Esophagus muscularis mucosa (tissue), 4 donors: ENCODE measurements at regions not wholly inside any gene's neighbourhood (a gene's known extent, or its start where the extent isn't known, plus 50 kb on each side); places are given as distances from the start of the nearest gene placed in this dataset.

Source experiments
- DNase-seq: peaks from one replicate; pipeline ENCODE4 v3.0.0-alpha.2; 2017; ENCODE audit errors: extremely low spot score
- H3K27ac ChIP-seq, 4 donors: fragments of 200-600 bp; sonication (generic); replicated peaks in 1 of 4; 1 replicate in 3 of 4; 2 replicates in 1 of 4; pipeline ENCODE4 v1.5.1; 2016 to 2019; ENCODE audit warnings: mild to moderate bottlenecking in 1 of 4
- H3K27me3 ChIP-seq, 4 donors: fragments of 200-600 bp; sonication (generic); one replicate each; pipeline versions ENCODE4 v1.5.1 to v1.6.0; 2016 to 2019
- H3K36me3 ChIP-seq, 4 donors: fragments of 200-600 bp; sonication (generic); one replicate each; pipeline ENCODE4 v1.5.1; 2016 to 2019
- H3K4me1 ChIP-seq, 4 donors: fragments of 200-600 bp; sonication (generic); one replicate each; pipeline ENCODE4 v1.5.1; 2016 to 2019
- H3K4me3 ChIP-seq, 4 donors: fragments of 200-600 bp; sonication (generic); 1 replicate in 2 of 4; 2 replicates in 2 of 4; pipeline ENCODE4 v1.5.1; 2016 to 2019; ENCODE audit warnings: mild to moderate bottlenecking in 4 of 4, moderate library complexity in 1 of 4
- H3K9me3 ChIP-seq, 4 donors: fragments of 200-600 bp; sonication (generic); 1 replicate in 3 of 4; 2 replicates in 1 of 4; pipeline ENCODE4 v1.5.1; 2016 to 2019
- EP300 ChIP-seq: sonication (generic); formaldehyde crosslinking; IDR thresholded peaks from one replicate; pipeline ENCODE4 v1.6.1; 2017; ENCODE audit warnings: antibody characterized with exemption
- POLR2A ChIP-seq: fragments of 450-650 bp; IDR thresholded peaks from one replicate; pipeline ENCODE4 v1.6.1; 2017; ENCODE audit warnings: antibody characterized with exemption, moderate library complexity, mild to moderate bottlenecking, low read depth
- POLR2AphosphoS5 ChIP-seq, 2 donors: sonication (generic); formaldehyde crosslinking; IDR thresholded peaks; one replicate each; pipeline ENCODE4 v1.6.1; 2017; ENCODE audit warnings: antibody characterized with exemption in 2 of 2
- WGBS: methylation state at CpG from one replicate; pipeline ENCODE4 v1.1.5; 2018; 5-methylcytosine and 5-hydroxymethylcytosine counted together
- intact Hi-C: fragments of 100-400 bp; cut with DNase I; formaldehyde crosslinking; loops from one replicate; pipeline ENCODE4 v1.15.1; 2023
- TF ChIP-seq, protein P1 (sequence below), 3 experiments: fragments of 200-600 bp in 2 of 3; fragments of 450-650 bp in 1 of 3; sonication (generic) in 2 of 3; IDR thresholded peaks; one replicate each; pipeline ENCODE4 v1.5.1; 2017 to 2019; ENCODE audit warnings: antibody characterized with exemption in 3 of 3, mild to moderate bottlenecking in 2 of 3, moderate library complexity in 1 of 3

DNA sequence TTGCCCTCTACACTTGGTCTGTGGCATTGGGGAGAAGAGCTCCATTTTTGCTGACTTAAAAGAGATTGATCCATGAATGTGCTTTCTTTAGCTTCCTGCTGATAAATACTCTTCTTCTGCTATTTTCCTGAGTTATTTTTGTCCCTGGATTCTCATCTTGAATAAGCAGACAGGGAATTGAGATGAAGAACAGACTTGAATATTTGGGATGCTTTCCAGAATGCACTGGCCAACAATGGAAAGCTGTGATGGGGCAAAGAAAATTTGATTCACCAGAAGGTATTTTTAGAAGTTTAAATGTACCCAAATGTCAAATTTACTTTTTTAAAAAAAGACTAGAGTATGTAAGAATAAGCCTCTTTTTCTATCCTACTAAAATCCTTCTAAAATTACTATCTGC lies 309.9 kb upstream of the PPP1R2C start:
- no peak for DNase-seq
- Histone ChIP-seq H3K9me3 (no peaks in the 10 kb centered on the region), H3K4me3 (no peak overlapping the region), H3K27ac (no peak overlapping the region), H3K4me1 (peaks cover 0 to 9% (median 0%) of the 10 kb centered on the region in 4 donors), H3K27me3 (no peaks in the 10 kb centered on the region), H3K36me3 (no peaks in the 10 kb centered on the region)
- intact Hi-C loops, result no loop called here
- TF ChIP-seq POLR2A, result no peak
- peak in 1 of 2 donors; percentile 63 for TF ChIP-seq POLR2AphosphoS5 (IDR thresholded peaks at IDR 0.05)

- no peak for DNase-seq
- Histone ChIP-seq H3K4me3 (no peak overlapping the region), H3K36me3 (no peaks in the 10 kb centered on the region), H3K4me1 (no peaks in the 10 kb centered on the region), H3K27me3 (no peaks in the 10 kb centered on the region), H3K9me3 (no peaks in the 10 kb centered on the region), H3K27ac (no peak overlapping the region)
- TF ChIP-seq, protein P1, sequence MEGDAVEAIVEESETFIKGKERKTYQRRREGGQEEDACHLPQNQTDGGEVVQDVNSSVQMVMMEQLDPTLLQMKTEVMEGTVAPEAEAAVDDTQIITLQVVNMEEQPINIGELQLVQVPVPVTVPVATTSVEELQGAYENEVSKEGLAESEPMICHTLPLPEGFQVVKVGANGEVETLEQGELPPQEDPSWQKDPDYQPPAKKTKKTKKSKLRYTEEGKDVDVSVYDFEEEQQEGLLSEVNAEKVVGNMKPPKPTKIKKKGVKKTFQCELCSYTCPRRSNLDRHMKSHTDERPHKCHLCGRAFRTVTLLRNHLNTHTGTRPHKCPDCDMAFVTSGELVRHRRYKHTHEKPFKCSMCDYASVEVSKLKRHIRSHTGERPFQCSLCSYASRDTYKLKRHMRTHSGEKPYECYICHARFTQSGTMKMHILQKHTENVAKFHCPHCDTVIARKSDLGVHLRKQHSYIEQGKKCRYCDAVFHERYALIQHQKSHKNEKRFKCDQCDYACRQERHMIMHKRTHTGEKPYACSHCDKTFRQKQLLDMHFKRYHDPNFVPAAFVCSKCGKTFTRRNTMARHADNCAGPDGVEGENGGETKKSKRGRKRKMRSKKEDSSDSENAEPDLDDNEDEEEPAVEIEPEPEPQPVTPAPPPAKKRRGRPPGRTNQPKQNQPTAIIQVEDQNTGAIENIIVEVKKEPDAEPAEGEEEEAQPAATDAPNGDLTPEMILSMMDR (IDR thresholded peaks at IDR 0.05), result no peak
- no peak for TF ChIP-seq POLR2A
- 51% methylated on average over 2 of the region's 2 CpGs for WGBS
- intact Hi-C loops, result no loop called here
Observed at GRCh38 chrX:43096830-43097229, 318.9 kb upstream of the PPP1R2C start.

- intact Hi-C loops, result no loop called here
- H3K4me3 ChIP-seq, result no peak overlapping the region
- TF ChIP-seq, protein P1 (IDR thresholded peaks at IDR 0.05), result no peak
- no peak for TF ChIP-seq EP300
- no peak for TF ChIP-seq POLR2AphosphoS5 (IDR thresholded peaks at IDR 0.05)
- no peak for TF ChIP-seq POLR2A
- H3K36me3 ChIP-seq, result no peaks in the 10 kb centered on the region
- no peaks in the 10 kb centered on the region for H3K9me3 ChIP-seq
- no peak overlapping the region for H3K27ac ChIP-seq
- H3K27me3 ChIP-seq, result no peaks in the 10 kb centered on the region
- no peaks in the 10 kb centered on the region for H3K4me1 ChIP-seq
- WGBS, result 79% methylated on average over 5 of the region's 5 CpGs
- DNase-seq, result no peak
Observed at GRCh38 chrX:43106009-43106408, 328.0 kb upstream of the PPP1R2C start.

DNA sequence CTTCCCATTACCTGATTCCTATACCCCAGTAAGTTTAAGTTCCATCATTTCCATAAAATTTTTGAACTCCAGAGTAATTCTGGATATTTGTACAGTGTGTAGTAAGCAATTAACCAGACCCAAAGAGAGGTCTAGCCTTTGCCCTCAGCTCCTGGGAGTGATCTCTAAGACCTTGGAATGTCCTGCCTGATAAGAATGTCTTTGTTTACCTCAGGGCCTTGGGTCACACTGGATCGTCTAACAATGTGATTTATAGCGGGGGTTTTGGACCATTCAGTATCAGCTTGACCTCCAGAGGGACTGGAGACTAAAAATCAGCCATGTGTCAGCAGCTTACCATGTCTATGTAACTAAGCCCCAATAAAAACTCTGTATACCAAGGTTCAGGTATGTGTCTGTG lies 330.9 kb upstream of the PPP1R2C start:
- no peak overlapping the region for H3K4me3 ChIP-seq
- intact Hi-C loops, result no loop called here
- H3K27me3 ChIP-seq, result no peaks in the 10 kb centered on the region
- no peak for DNase-seq
- no peaks in the 10 kb centered on the region for H3K36me3 ChIP-seq
- H3K27ac ChIP-seq, result no peak overlapping the region
- H3K4me1 ChIP-seq, result no peaks in the 10 kb centered on the region
- WGBS, result 17% methylated on average over 1 of the region's 2 CpGs
- TF ChIP-seq POLR2AphosphoS5 (IDR thresholded peaks at IDR 0.05) (no peak), EP300 (no peak), POLR2A (no peak)
- TF ChIP-seq, protein P1 (IDR thresholded peaks at IDR 0.05), result no peak
- H3K9me3 ChIP-seq, result no peaks in the 10 kb centered on the region

DNA sequence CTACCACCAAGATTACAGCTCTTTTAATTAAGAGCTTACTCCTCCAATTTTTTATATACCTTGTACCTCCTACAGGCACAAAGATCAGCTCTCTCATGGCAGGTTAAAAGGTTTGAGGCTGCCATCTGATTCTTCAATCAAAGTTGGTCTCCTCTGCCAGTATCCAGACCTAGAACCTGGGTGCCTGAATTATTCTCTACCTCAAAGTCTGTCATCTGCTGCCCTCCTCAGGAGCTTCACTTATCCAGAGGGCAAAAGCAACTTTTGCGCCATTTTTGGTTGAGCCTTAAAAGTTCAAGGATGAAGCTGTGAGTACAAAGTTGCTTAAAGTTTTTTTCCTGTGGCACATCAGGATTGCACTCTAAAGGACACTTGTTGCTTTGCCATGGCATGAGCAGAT lies 343.7 kb upstream of the PPP1R2C start:
- intact Hi-C loops, result no loop called here

More for the DNA sequence above, 343.7 kb upstream of the PPP1R2C start:
- Histone ChIP-seq H3K4me3 (no peak overlapping the region), H3K36me3 (no peaks in the 10 kb centered on the region), H3K9me3 (no peaks in the 10 kb centered on the region), H3K4me1 (no peaks in the 10 kb centered on the region), H3K27me3 (no peaks in the 10 kb centered on the region), H3K27ac (no peak overlapping the region)
- no peak for DNase-seq
- 94% methylated on average over 1 of the region's 1 CpG for WGBS
- TF ChIP-seq, protein P1 (IDR thresholded peaks at IDR 0.05), result no peak
- TF ChIP-seq POLR2A (no peak), EP300 (no peak), POLR2AphosphoS5 (IDR thresholded peaks at IDR 0.05) (no peak)
